GM23248 (cell line): ENCODE measurements at regions not wholly inside any gene's neighbourhood (a gene's known extent, or its start where the extent isn't known, plus 50 kb on each side); places are given as distances from the start of the nearest gene placed in this dataset.

ENCODE experiments used
- DNase-seq: peaks from one replicate; pipeline ENCODE4 v3.0.0-alpha.2; 2015
- H2AFZ ChIP-seq: fragments of 200-600 bp; sonication (generic); 2 replicates; pipeline ENCODE4 v1.6.1; 2016; ENCODE audit warnings: antibody characterized with exemption
- H3F3A ChIP-seq: fragments of 200-600 bp; sonication (generic); 2 replicates; pipeline ENCODE4 v1.6.1; 2016; ENCODE audit warnings: mild to moderate bottlenecking, antibody characterized with exemption, mixed run types; ENCODE audit not compliant: insufficient read depth
- H3K27ac ChIP-seq: fragments of 200-600 bp; sonication (generic); 2 replicates; pipeline ENCODE4 v1.5.1; 2016; ENCODE audit warnings: mild to moderate bottlenecking
- H3K27me3 ChIP-seq: fragments of 200-600 bp; sonication (generic); replicated peaks from 2 replicates; pipeline ENCODE4 v1.6.1; 2016; ENCODE audit warnings: mild to moderate bottlenecking; ENCODE audit not compliant: insufficient read depth
- H3K36me3 ChIP-seq: fragments of 200-600 bp; sonication (generic); 2 replicates; pipeline ENCODE4 v1.6.1; 2016; ENCODE audit warnings: low read depth, mild to moderate bottlenecking
- H3K4me1 ChIP-seq: fragments of 200-600 bp; sonication (generic); 2 replicates; pipeline ENCODE4 v1.6.1; 2016; ENCODE audit warnings: mild to moderate bottlenecking; ENCODE audit not compliant: insufficient read depth
- H3K4me2 ChIP-seq: fragments of 200-600 bp; sonication (generic); one replicate; pipeline ENCODE4 v1.6.1; 2016; ENCODE audit warnings: mild to moderate bottlenecking; ENCODE audit not compliant: unreplicated experiment
- H3K4me3 ChIP-seq: fragments of 200-600 bp; sonication (generic); 2 replicates; pipeline ENCODE4 v1.5.1; 2016; ENCODE audit warnings: mild to moderate bottlenecking
- H3K79me2 ChIP-seq: fragments of 200-600 bp; sonication (generic); 2 replicates; pipeline ENCODE4 v1.6.1; 2016; ENCODE audit warnings: mild to moderate bottlenecking; ENCODE audit not compliant: insufficient read depth
- H3K9ac ChIP-seq: fragments of 200-600 bp; sonication (generic); 2 replicates; pipeline ENCODE4 v1.6.1; 2016; ENCODE audit warnings: mild to moderate bottlenecking
- H3K9me2 ChIP-seq: fragments of 200-600 bp; sonication (generic); 2 replicates; pipeline ENCODE4 v1.6.1; 2016; ENCODE audit warnings: mixed run types, mild to moderate bottlenecking, moderate library complexity; ENCODE audit not compliant: insufficient read depth
- H3K9me3 ChIP-seq: fragments of 200-600 bp; sonication (generic); one replicate; pipeline ENCODE4 v1.6.1; 2017; ENCODE audit warnings: low read depth
- H4K20me1 ChIP-seq: fragments of 200-600 bp; sonication (generic); 2 replicates; pipeline ENCODE4 v1.6.0; 2016; ENCODE audit not compliant: insufficient read depth
- EZH2 ChIP-seq: fragments of 200-600 bp; sonication (generic); IDR thresholded peaks from 2 replicates; pipeline ENCODE4 v1.6.1; 2018; ENCODE audit warnings: antibody characterized with exemption, mild to moderate bottlenecking; ENCODE audit not compliant: insufficient read depth, poor library complexity, severe bottlenecking
- EZH2phosphoT487 ChIP-seq: fragments of 200-600 bp; sonication (generic); IDR thresholded peaks from 2 replicates; pipeline ENCODE4 v1.6.1; 2018; ENCODE audit warnings: antibody characterized with exemption, moderate library complexity, mild to moderate bottlenecking, low read depth; ENCODE audit not compliant: insufficient read depth
- whole genome bisulfite sequencing, 2 experiments: methylation state at CpG; one replicate each; pipeline ENCODE4 v1.1.6; 2015 to 2017; ENCODE audit warnings: low lambda C conversion rate in 2 of 2, low coverage in 1 of 2; ENCODE audit errors: missing lambda C conversion rate in 2 of 2; 5-methylcytosine and 5-hydroxymethylcytosine counted together
- in situ Hi-C: fragments of 300-500 bp; cut with MboI; formaldehyde crosslinking; loops from 2 replicates; pipeline ENCODE4 v1.15.0; 2020

GRCh38 chr12:116461060-116461459, 98.1 kb upstream of the MAP1LC3B2 start:
- TF ChIP-seq EZH2phosphoT487 (no peak), EZH2 (no peak)
- H3K4me2 ChIP-seq = no peak overlapping the region
- no peak overlapping the region for H3K27ac ChIP-seq
- peaks cover 5% of the 10 kb centered on the region; the same call in 1 of the 2 replicates for H3F3A ChIP-seq
- no peaks in the 10 kb centered on the region for H3K36me3 ChIP-seq
- no peaks in the 10 kb centered on the region for H4K20me1 ChIP-seq
- WGBS, 2 experiments = 97 to 99% methylated on average over 6 of the region's 6 CpGs
- no peaks in the 10 kb centered on the region for H3K27me3 ChIP-seq
- no peaks in the 10 kb centered on the region for H3K79me2 ChIP-seq
- no peak overlapping the region for H3K9ac ChIP-seq
- H3K4me3 ChIP-seq = no peak overlapping the region
- no peak overlapping the region for H2AFZ ChIP-seq
- no peaks in the 10 kb centered on the region for H3K9me2 ChIP-seq
- in situ Hi-C loops = no loop called here
- H3K4me1 ChIP-seq = peaks cover 10% of the 10 kb centered on the region
- H3K9me3 ChIP-seq = no peaks in the 10 kb centered on the region
- DNase-seq = no peak

- no peak overlapping the region for H3K4me2 ChIP-seq
- in situ Hi-C loops = no loop called here
- no peaks in the 10 kb centered on the region for H3K79me2 ChIP-seq
- H4K20me1 ChIP-seq = no peaks in the 10 kb centered on the region
- no peak overlapping the region for H3K4me3 ChIP-seq
- DNase-seq = no peak
- no peak overlapping the region for H2AFZ ChIP-seq
- no peaks in the 10 kb centered on the region for H3K9me2 ChIP-seq
- H3K4me1 ChIP-seq = no peaks in the 10 kb centered on the region
- H3K27ac ChIP-seq = no peak overlapping the region
- no peaks in the 10 kb centered on the region for H3K9me3 ChIP-seq
- no peaks in the 10 kb centered on the region for H3K36me3 ChIP-seq
- H3F3A ChIP-seq = no peaks in the 10 kb centered on the region
- no peak for TF ChIP-seq EZH2
- no peak for TF ChIP-seq EZH2phosphoT487
- H3K27me3 ChIP-seq = no peaks in the 10 kb centered on the region
- H3K9ac ChIP-seq = no peak overlapping the region
- WGBS, 2 experiments = 90 to 100% methylated on average over 1 of the region's 1 CpG
Measured at GRCh38 chr12:116463366-116463765, 95.8 kb upstream of the MAP1LC3B2 start.

- Histone ChIP-seq H3K27ac (no peak overlapping the region), H3K4me1 (no peaks in the 10 kb centered on the region), H3K27me3 (no peaks in the 10 kb centered on the region), H3K9me3 (no peaks in the 10 kb centered on the region), H3K79me2 (no peaks in the 10 kb centered on the region), H3K4me3 (no peak overlapping the region), H3K9ac (no peak overlapping the region), H3K4me2 (no peak overlapping the region), H2AFZ (no peak overlapping the region), H3K36me3 (no peaks in the 10 kb centered on the region), H3K9me2 (no peaks in the 10 kb centered on the region), H3F3A (no peaks in the 10 kb centered on the region), H4K20me1 (no peaks in the 10 kb centered on the region)
- in situ Hi-C loops = no loop called here
- DNase-seq = no peak
- 70 to 74% methylated on average over 3 of the region's 3 CpGs for WGBS, 2 experiments
- no peak for TF ChIP-seq EZH2
- no peak for TF ChIP-seq EZH2phosphoT487
Measured at GRCh38 chr12:116465407-116465806, 93.8 kb upstream of the MAP1LC3B2 start.

- no peak overlapping the region for H3K4me2 ChIP-seq
- no peak for DNase-seq
- H3K79me2 ChIP-seq = no peaks in the 10 kb centered on the region
- H3K4me3 ChIP-seq = no peak overlapping the region
- no peak for TF ChIP-seq EZH2
- TF ChIP-seq EZH2phosphoT487 = no peak
- H3K27ac ChIP-seq = no peak overlapping the region
- H2AFZ ChIP-seq = no peak overlapping the region
- H3K36me3 ChIP-seq = no peaks in the 10 kb centered on the region
- H3K4me1 ChIP-seq = no peaks in the 10 kb centered on the region
- H3K9ac ChIP-seq = no peak overlapping the region
- H4K20me1 ChIP-seq = no peaks in the 10 kb centered on the region
- H3K9me2 ChIP-seq = no peaks in the 10 kb centered on the region
- in situ Hi-C loops = no loop called here
- 96 to 97% methylated on average over 4 of the region's 4 CpGs for WGBS, 2 experiments
- H3K9me3 ChIP-seq = no peaks in the 10 kb centered on the region
- H3K27me3 ChIP-seq = no peaks in the 10 kb centered on the region
- no peaks in the 10 kb centered on the region for H3F3A ChIP-seq
Measured at GRCh38 chr12:116465856-116466255, 93.3 kb upstream of the MAP1LC3B2 start.

GRCh38 chr12:116466536-116466935, 92.6 kb upstream of the MAP1LC3B2 start:
- no peak overlapping the region for H3K9ac ChIP-seq
- no peaks in the 10 kb centered on the region for H3K36me3 ChIP-seq
- no peak overlapping the region for H3K4me2 ChIP-seq
- H4K20me1 ChIP-seq = no peaks in the 10 kb centered on the region
- in situ Hi-C loops = no loop called here
- H3F3A ChIP-seq = no peaks in the 10 kb centered on the region
- H3K79me2 ChIP-seq = no peaks in the 10 kb centered on the region
- H3K27ac ChIP-seq = no peak overlapping the region
- no peak for TF ChIP-seq EZH2
- no peak for TF ChIP-seq EZH2phosphoT487
- H3K4me3 ChIP-seq = no peak overlapping the region
- H3K9me3 ChIP-seq = no peaks in the 10 kb centered on the region
- H3K4me1 ChIP-seq = no peaks in the 10 kb centered on the region
- no peaks in the 10 kb centered on the region for H3K27me3 ChIP-seq
- DNase-seq = no peak
- no peak overlapping the region for H2AFZ ChIP-seq
- H3K9me2 ChIP-seq = no peaks in the 10 kb centered on the region
- WGBS, 2 experiments = 70 to 83% methylated on average over 3 of the region's 3 CpGs
